Naive thymus-derived CD4-positive, alpha-beta T cell (primary cell): ENCODE measurements at regions not wholly inside any gene's neighbourhood (a gene's known extent, or its start where the extent isn't known, plus 50 kb on each side); places are given as distances from the start of the nearest gene placed in this dataset.

ENCODE experiments used
- ATAC-seq: fragments of 150-1000 bp; cut with Tn5 transposase; 2 replicates; pipeline ENCODE4 v1.10.0; 2021; ENCODE audit warnings: mild to moderate bottlenecking, moderate library complexity
- CTCF ChIA-PET: fragments of 350-600 bp; sonication (Branson Sonifier 250); formaldehyde crosslinking; loops from one replicate; lab custom pipeline; 2021; ENCODE audit warnings: antibody characterized with exemption; lab: Charles Lee
- POLR2A ChIA-PET: fragments of 350-600 bp; sonication (Branson Sonifier 250); formaldehyde crosslinking; loops from one replicate; lab custom pipeline; 2021; ENCODE audit warnings: antibody characterized with exemption, inconsistent platforms; lab: Charles Lee
- DNase-seq, 9 donors: peaks; one replicate each; pipeline versions ENCODE4 v3.0.0 to v3.0.0-alpha.2; 2020 to 2022; ENCODE audit warnings: mixed read lengths in 1 of 9
- H3K27ac ChIP-seq: one replicate; pipeline ENCODE4 v1.7.0; 2013; ENCODE audit warnings: mild to moderate bottlenecking, low read depth, low read length, moderate library complexity
- H3K27me3 ChIP-seq, 2 donors: one replicate each; pipeline ENCODE4 v1.7.0; 2013; ENCODE audit warnings: low read length in 2 of 2, mild to moderate bottlenecking in 2 of 2, moderate library complexity in 2 of 2; ENCODE audit not compliant: control insufficient read depth in 2 of 2, insufficient read depth in 2 of 2
- H3K36me3 ChIP-seq, 3 experiments: 1 replicate in 2 of 3; 2 replicates in 1 of 3; pipeline ENCODE4 v1.7.0; 2013; ENCODE audit warnings: low read length in 3 of 3, mild to moderate bottlenecking in 3 of 3, moderate library complexity in 1 of 3; ENCODE audit not compliant: insufficient read depth in 3 of 3, control insufficient read depth in 2 of 3
- H3K4me1 ChIP-seq, 2 donors: one replicate each; pipeline ENCODE4 v1.7.0; 2013; ENCODE audit warnings: low read length in 2 of 2, mild to moderate bottlenecking in 2 of 2, moderate library complexity in 1 of 2; ENCODE audit not compliant: control insufficient read depth in 2 of 2, insufficient read depth in 2 of 2
- H3K4me3 ChIP-seq: 2 replicates; pipeline ENCODE4 v1.7.0; 2013; ENCODE audit warnings: mild to moderate bottlenecking, low read length
- H3K9me3 ChIP-seq, 3 experiments: 1 replicate in 2 of 3; 2 replicates in 1 of 3; pipeline ENCODE4 v1.7.0; 2013; ENCODE audit warnings: low read length in 3 of 3; ENCODE audit not compliant: control insufficient read depth in 2 of 3
- H3K27ac Mint-ChIP-seq, 9 donors: one replicate each; pipeline ENCODE4 v1.8.0; 2020 to 2022; ENCODE audit warnings: mixed read lengths in 9 of 9, mild to moderate bottlenecking in 8 of 9, moderate library complexity in 5 of 9, inconsistent platforms in 2 of 9
- H3K27me3 Mint-ChIP-seq, 5 donors: one replicate each; pipeline ENCODE4 v1.8.0; 2021 to 2022; ENCODE audit warnings: mixed read lengths in 5 of 5, mild to moderate bottlenecking in 1 of 5
- H3K36me3 Mint-ChIP-seq, 5 donors: one replicate each; pipeline ENCODE4 v1.8.0; 2020 to 2022; ENCODE audit warnings: mixed read lengths in 5 of 5, mild to moderate bottlenecking in 3 of 5, inconsistent platforms in 1 of 5
- H3K4me1 Mint-ChIP-seq, 7 donors: one replicate each; pipeline ENCODE4 v1.8.0; 2020 to 2022; ENCODE audit warnings: mixed read lengths in 7 of 7, mild to moderate bottlenecking in 3 of 7, inconsistent platforms in 1 of 7
- H3K4me3 Mint-ChIP-seq, 10 donors: one replicate each; pipeline ENCODE4 v1.8.0; 2020 to 2022; ENCODE audit warnings: mild to moderate bottlenecking in 10 of 10, mixed read lengths in 10 of 10, moderate library complexity in 6 of 10, inconsistent platforms in 2 of 10
- H3K9me3 Mint-ChIP-seq, 11 donors: one replicate each; pipeline ENCODE4 v1.8.0; 2020 to 2022; ENCODE audit warnings: mixed read lengths in 11 of 11, mild to moderate bottlenecking in 4 of 11, inconsistent platforms in 1 of 11, moderate library complexity in 1 of 11
- intact Hi-C, 2 donors: fragments of 100-400 bp; cut with micrococcal nuclease; formaldehyde crosslinking; loops; one replicate each; pipeline ENCODE4 v1.15.1; 2023

DNA sequence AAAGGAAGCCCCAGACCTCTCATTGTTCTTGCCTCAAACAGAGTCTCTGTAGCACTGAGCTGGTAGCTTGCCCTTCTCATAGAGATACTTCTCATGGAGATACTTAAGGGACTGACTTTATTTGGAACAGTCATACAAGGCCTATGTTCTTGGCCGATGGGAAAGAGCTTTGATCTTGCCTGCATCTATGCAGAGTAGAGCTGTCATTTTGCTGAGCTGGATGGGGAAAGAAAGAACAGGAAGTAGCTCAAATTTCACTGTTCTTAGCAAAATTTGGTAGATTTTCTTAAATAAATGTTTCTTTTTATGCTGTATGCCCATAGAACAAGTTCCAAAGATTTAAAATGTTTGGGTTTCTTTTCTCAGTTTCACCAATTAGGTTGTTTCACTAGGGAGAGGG is 119.3 kb upstream of the SEC61G start:
- H3K4me1 ChIP-seq, result no peaks in the 10 kb centered on the region
- no peak overlapping the region for H3K27ac ChIP-seq
- H3K36me3 ChIP-seq, result no peaks in the 10 kb centered on the region
- H3K27ac Mint-ChIP-seq, result no peak overlapping the region
- ATAC-seq, result no peak
- no peaks in the 10 kb centered on the region for H3K36me3 Mint-ChIP-seq
- no peak overlapping the region for H3K4me3 Mint-ChIP-seq
- DNase-seq, result no peak
- H3K27me3 ChIP-seq, result no peaks in the 10 kb centered on the region
- H3K9me3 ChIP-seq, result no peaks in the 10 kb centered on the region
- peaks cover 0 to 12% (median 4%) of the 10 kb centered on the region in 5 donors for H3K27me3 Mint-ChIP-seq
- POLR2A ChIA-PET, result interaction anchor here (0.6 kb wide), 1 partner anchor 10 kb away, joined by 4 read pairs; no protein-coding TSS in a partner anchor
- intact Hi-C loops, result no loop called here
- no peaks in the 10 kb centered on the region for H3K4me1 Mint-ChIP-seq
- no peak overlapping the region for H3K4me3 ChIP-seq
- H3K9me3 Mint-ChIP-seq, result peaks cover 0 to under 1% (median 0%) of the 10 kb centered on the region in 11 donors
- CTCF ChIA-PET, result no interaction called here

DNA sequence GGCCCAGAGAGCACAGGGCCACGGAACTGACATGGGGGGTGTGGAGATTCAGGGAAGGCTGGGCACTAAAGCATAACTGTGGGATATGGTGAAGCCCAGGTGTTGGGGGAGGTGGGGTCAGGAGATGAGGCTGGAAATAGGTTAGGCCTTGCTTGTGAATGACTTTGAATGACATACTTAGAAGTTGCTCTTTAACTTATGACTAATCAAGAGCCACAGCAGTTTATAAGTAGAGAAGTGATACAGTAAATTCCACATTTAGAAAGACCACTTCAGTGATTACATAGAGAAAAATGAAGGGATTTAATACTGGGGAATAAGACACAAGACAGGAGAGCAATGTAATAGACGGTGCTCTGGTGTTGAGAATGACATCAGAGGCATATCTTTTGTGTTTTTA is 120.8 kb upstream of the SEC61G start:
- H3K4me1 Mint-ChIP-seq, result no peaks in the 10 kb centered on the region
- ATAC-seq (no peak), DNase-seq (no peak)
- H3K9me3 ChIP-seq, result no peaks in the 10 kb centered on the region
- CTCF ChIA-PET, result no interaction called here
- no peak overlapping the region for H3K4me3 Mint-ChIP-seq
- no peaks in the 10 kb centered on the region for H3K27me3 ChIP-seq
- H3K27ac Mint-ChIP-seq, result no peak overlapping the region
- no peaks in the 10 kb centered on the region for H3K36me3 Mint-ChIP-seq
- no peaks in the 10 kb centered on the region for H3K4me1 ChIP-seq
- H3K27me3 Mint-ChIP-seq, result peaks cover 0 to 16% (median 0%) of the 10 kb centered on the region in 5 donors
- no peaks in the 10 kb centered on the region for H3K36me3 ChIP-seq
- intact Hi-C loops, result no loop called here
- POLR2A ChIA-PET, result no interaction called here
- H3K9me3 Mint-ChIP-seq, result no peaks in the 10 kb centered on the region
- no peak overlapping the region for H3K27ac ChIP-seq
- no peak overlapping the region for H3K4me3 ChIP-seq

DNA sequence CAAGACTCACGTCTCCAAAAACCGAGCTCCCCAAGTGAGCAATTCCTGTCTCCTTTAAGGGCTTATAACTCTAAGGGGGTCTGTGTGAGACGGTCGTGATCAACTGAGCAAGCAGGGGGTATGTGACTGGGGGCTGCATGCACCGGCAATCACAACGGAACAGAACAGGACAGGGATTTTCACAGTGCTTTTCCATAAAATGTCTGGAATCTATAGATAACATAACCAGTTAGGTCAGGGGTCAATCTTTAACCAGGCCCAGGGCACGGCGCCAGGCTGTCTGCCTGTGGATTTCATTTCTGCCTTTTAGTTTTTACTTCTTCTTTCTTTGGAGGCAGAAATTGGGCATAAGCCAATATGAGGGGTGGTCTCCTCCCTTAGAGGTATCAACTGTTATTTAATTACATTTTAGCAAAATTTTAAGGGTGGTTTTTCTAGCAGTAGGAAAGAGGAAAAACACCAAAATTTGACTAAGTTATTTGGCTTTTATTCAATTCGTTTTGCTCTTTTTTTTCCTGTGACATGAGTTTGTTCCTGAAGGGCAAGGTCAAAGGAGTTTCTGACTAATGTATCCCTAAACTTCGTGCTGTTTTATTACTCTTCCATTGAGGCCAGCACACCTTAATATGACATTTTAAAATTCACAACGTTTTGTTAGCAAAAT is 121.4 kb upstream of the SEC61G start:
- H3K36me3 Mint-ChIP-seq, result no peaks in the 10 kb centered on the region
- Histone ChIP-seq H3K4me3 (no peak overlapping the region), H3K36me3 (no peaks in the 10 kb centered on the region), H3K4me1 (no peaks in the 10 kb centered on the region), H3K27me3 (no peaks in the 10 kb centered on the region), H3K27ac (no peak overlapping the region), H3K9me3 (no peaks in the 10 kb centered on the region)
- no peak overlapping the region for H3K4me3 Mint-ChIP-seq
- H3K9me3 Mint-ChIP-seq, result no peaks in the 10 kb centered on the region
- ChIA-PET POLR2A (no interaction called here), CTCF (no interaction called here)
- H3K27me3 Mint-ChIP-seq, result peaks cover 0 to 16% (median 0%) of the 10 kb centered on the region in 5 donors
- ATAC-seq (no peak), DNase-seq (no peak)
- H3K4me1 Mint-ChIP-seq, result no peaks in the 10 kb centered on the region
- H3K27ac Mint-ChIP-seq, result no peak overlapping the region
- intact Hi-C loops, result no loop called here

DNA sequence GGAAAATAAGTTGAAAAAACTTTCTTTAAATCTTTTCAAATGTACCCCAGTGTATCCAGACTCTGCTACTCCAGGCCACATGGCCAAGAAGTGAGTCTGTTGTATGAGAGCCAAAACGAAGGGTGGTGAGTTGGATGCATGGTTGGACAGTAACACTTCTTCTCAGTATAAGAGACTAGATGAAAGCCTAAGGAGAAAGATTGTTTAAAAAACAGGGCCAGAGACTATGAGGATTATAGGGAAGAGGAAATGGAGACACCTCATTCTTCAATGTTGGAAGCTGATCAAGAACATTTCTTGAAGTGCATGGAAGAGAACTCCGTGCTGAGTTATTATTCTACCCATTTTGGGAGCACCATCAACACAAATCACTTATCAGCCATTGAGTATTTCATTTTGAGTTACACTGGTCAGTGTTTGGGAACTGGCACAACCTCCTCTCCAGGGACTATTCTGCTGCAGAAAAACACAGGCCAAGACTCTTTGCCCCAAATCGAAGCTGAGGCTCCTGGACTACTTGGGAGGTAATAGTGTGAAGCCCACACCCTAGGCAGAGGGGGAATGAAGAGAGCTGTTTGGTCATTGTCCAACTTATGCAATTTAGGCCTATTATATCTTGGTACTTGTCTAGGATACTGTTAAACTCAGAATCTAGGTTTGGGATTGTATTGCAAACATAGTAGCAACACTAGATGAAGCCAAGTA is 123.0 kb upstream of the SEC61G start:
- Histone ChIP-seq H3K27ac (no peak overlapping the region), H3K36me3 (no peaks in the 10 kb centered on the region), H3K4me3 (no peak overlapping the region), H3K4me1 (no peaks in the 10 kb centered on the region), H3K9me3 (no peaks in the 10 kb centered on the region), H3K27me3 (no peaks in the 10 kb centered on the region)
- CTCF ChIA-PET, result no interaction called here
- H3K4me3 Mint-ChIP-seq, result no peak overlapping the region
- ATAC-seq (no peak), DNase-seq (no peak)
- H3K36me3 Mint-ChIP-seq, result no peaks in the 10 kb centered on the region
- intact Hi-C loops, result no loop called here
- H3K27me3 Mint-ChIP-seq, result peaks cover 0 to 24% (median 5%) of the 10 kb centered on the region in 5 donors
- H3K27ac Mint-ChIP-seq, result no peak overlapping the region
- POLR2A ChIA-PET, result no interaction called here
- H3K9me3 Mint-ChIP-seq, result no peaks in the 10 kb centered on the region
- H3K4me1 Mint-ChIP-seq, result no peaks in the 10 kb centered on the region

DNA sequence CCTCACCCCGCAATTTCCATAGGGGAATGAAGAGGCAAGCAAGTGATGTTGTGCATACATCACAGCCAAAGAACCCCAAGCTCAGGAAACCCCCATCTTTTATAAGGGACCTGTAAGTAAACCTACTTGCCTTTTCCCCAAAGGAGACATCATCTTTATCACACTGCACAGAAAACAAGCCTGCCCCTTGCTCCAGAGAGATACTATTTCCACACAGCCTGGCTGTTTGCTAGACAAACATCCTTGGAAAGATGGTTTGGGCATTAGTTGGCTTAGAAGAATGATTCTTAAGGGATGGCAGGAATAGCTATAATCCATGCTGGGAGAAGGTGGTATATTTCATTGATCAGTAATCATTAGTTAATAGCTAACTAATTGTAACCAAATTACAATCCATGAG is 123.7 kb upstream of the SEC61G start:
- no peaks in the 10 kb centered on the region for H3K4me1 ChIP-seq
- no peak overlapping the region for H3K27ac Mint-ChIP-seq
- ATAC-seq, result no peak
- H3K27me3 Mint-ChIP-seq, result peaks cover 0 to 25% (median 6%) of the 10 kb centered on the region in 5 donors
- no peaks in the 10 kb centered on the region for H3K36me3 ChIP-seq
- no peaks in the 10 kb centered on the region for H3K27me3 ChIP-seq
- H3K4me3 ChIP-seq, result no peak overlapping the region
- H3K27ac ChIP-seq, result no peak overlapping the region
- intact Hi-C loops, result no loop called here
- DNase-seq, result no peak
- H3K36me3 Mint-ChIP-seq, result no peaks in the 10 kb centered on the region
- H3K9me3 Mint-ChIP-seq, result no peaks in the 10 kb centered on the region
- no peaks in the 10 kb centered on the region for H3K9me3 ChIP-seq
- no peak overlapping the region for H3K4me3 Mint-ChIP-seq
- ChIA-PET CTCF (no interaction called here), POLR2A (no interaction called here)
- no peaks in the 10 kb centered on the region for H3K4me1 Mint-ChIP-seq

DNA sequence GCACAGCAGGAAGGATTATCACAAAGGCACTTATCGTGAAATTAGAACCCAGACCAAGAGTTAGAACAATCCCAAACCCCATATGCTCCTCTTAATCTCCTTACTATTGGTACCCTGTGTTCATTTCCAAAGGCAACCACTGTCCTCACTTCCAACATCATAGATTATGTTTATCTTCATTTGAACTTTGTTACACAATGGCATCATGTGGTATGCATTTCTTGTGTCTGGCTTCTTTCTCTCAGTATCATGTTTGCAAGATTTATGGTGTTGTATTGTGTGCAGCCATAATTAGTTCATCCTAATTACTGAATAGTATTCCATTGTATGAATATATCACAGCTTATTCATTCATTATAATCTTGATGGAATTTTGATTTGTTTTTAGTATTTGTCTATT is 124.6 kb upstream of the SEC61G start:
- ChIA-PET POLR2A (no interaction called here), CTCF (no interaction called here)

DNA sequence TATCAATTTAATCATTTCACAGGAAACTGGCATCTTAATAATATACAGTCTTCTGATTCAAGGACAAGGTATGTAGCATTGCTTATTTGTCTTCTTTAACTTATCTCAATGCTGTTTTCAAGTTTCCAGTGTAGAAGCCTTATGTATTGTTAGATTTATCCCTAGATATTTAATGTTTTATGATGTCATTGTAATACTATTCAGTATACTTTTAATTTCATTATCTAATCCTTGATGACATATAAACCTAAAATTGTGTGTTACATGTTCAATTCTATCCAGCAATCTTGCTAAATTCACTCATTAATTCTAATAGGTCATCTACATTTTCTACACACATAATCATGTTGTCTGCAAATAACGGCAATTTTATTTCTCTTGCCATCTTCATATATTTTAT is 126.3 kb upstream of the SEC61G start:
- Mint-ChIP-seq H3K36me3 (no peaks in the 10 kb centered on the region), H3K4me3 (no peak overlapping the region), H3K4me1 (no peaks in the 10 kb centered on the region), H3K9me3 (no peaks in the 10 kb centered on the region), H3K27ac (no peak overlapping the region), H3K27me3 (peaks cover 8 to 31% (median 19%) of the 10 kb centered on the region in 5 donors)
- Histone ChIP-seq H3K4me3 (no peak overlapping the region), H3K36me3 (no peaks in the 10 kb centered on the region), H3K9me3 (no peaks in the 10 kb centered on the region), H3K4me1 (no peaks in the 10 kb centered on the region), H3K27me3 (no peaks in the 10 kb centered on the region), H3K27ac (no peak overlapping the region)
- POLR2A ChIA-PET, result no interaction called here
- CTCF ChIA-PET, result no interaction called here
- ATAC-seq (no peak), DNase-seq (no peak)
- intact Hi-C loops, result no loop called here

More for the DNA sequence above, 124.6 kb upstream of the SEC61G start:
- no peak for DNase-seq
- Mint-ChIP-seq H3K4me1 (no peaks in the 10 kb centered on the region), H3K4me3 (no peak overlapping the region), H3K36me3 (no peaks in the 10 kb centered on the region), H3K27ac (no peak overlapping the region), H3K9me3 (no peaks in the 10 kb centered on the region), H3K27me3 (peaks cover 6 to 29% (median 13%) of the 10 kb centered on the region in 5 donors)
- Histone ChIP-seq H3K4me3 (no peak overlapping the region), H3K27ac (no peak overlapping the region), H3K4me1 (no peaks in the 10 kb centered on the region), H3K9me3 (no peaks in the 10 kb centered on the region), H3K27me3 (no peaks in the 10 kb centered on the region), H3K36me3 (no peaks in the 10 kb centered on the region)
- intact Hi-C loops, result no loop called here
- ATAC-seq, result no peak
